Breast epithelium (tissue), 4 donors: ENCODE measurements at regions not wholly inside any gene's neighbourhood (a gene's known extent, or its start where the extent isn't known, plus 50 kb on each side); places are given as distances from the start of the nearest gene placed in this dataset.

Experiments used
- DNase-seq, 2 donors: peaks; one replicate each; pipeline ENCODE4 v3.0.0-alpha.2; 2019; ENCODE audit warnings: low spot score in 2 of 2
- H3K27ac ChIP-seq, 2 donors: fragments of 200-600 bp; sonication (generic) in 1 of 2; one replicate each; pipeline ENCODE4 v1.5.1; 2016 to 2019; ENCODE audit warnings: mild to moderate bottlenecking in 1 of 2
- H3K27me3 ChIP-seq, 2 donors: fragments of 200-600 bp; sonication (generic) in 1 of 2; one replicate each; pipeline versions ENCODE4 v1.5.1 to v1.6.0; 2017 to 2019; ENCODE audit warnings: control low read depth in 1 of 2, mild to moderate bottlenecking in 1 of 2
- H3K36me3 ChIP-seq: fragments of 200-600 bp; one replicate; pipeline ENCODE4 v1.5.1; 2019
- H3K4me1 ChIP-seq, 2 donors: fragments of 200-600 bp; sonication (generic); one replicate each; pipeline ENCODE4 v1.5.1; 2016 to 2019; ENCODE audit warnings: control low read depth in 1 of 2
- H3K4me3 ChIP-seq, 3 donors: fragments of 200-600 bp; sonication (generic); 1 replicate in 2 of 3; 2 replicates in 1 of 3; pipeline ENCODE4 v1.5.1; 2016 to 2019; ENCODE audit warnings: mild to moderate bottlenecking in 3 of 3, moderate library complexity in 2 of 3
- H3K9me3 ChIP-seq, 2 donors: fragments of 200-600 bp; sonication (generic) in 1 of 2; one replicate each; pipeline ENCODE4 v1.5.1; 2016 to 2019; ENCODE audit warnings: control low read depth in 1 of 2
- CTCF ChIP-seq, 3 donors: fragments of 450-650 bp; IDR thresholded peaks; one replicate each; pipeline ENCODE4 v1.5.1; 2016 to 2017; ENCODE audit warnings: antibody characterized with exemption in 3 of 3, mild to moderate bottlenecking in 3 of 3, moderate library complexity in 3 of 3
- POLR2A ChIP-seq: fragments of 450-650 bp; IDR thresholded peaks from one replicate; pipeline ENCODE4 v1.6.1; 2016; ENCODE audit warnings: antibody characterized with exemption, mild to moderate bottlenecking, moderate library complexity
- POLR2AphosphoS5 ChIP-seq, 3 donors: sonication (generic); formaldehyde crosslinking; IDR thresholded peaks; one replicate each; pipeline ENCODE4 v1.6.1; 2017; ENCODE audit warnings: antibody characterized with exemption in 3 of 3
- intact Hi-C: fragments of 100-400 bp; cut with DNase I; formaldehyde crosslinking; loops from one replicate; pipeline ENCODE4 v1.15.1; 2023; ENCODE audit warnings: low total_unique reads

- Histone ChIP-seq H3K36me3 (no peaks in the 10 kb centered on the region), H3K9me3 (no peaks in the 10 kb centered on the region), H3K27ac (no peak overlapping the region), H3K27me3 (peaks cover 0 to 27% of the 10 kb centered on the region in 2 donors), H3K4me1 (no peaks in the 10 kb centered on the region), H3K4me3 (no peak overlapping the region)
- DNase-seq, result no peak
- intact Hi-C loops, result no loop called here
- no peak for TF ChIP-seq POLR2AphosphoS5 (IDR thresholded peaks at IDR 0.05)
- TF ChIP-seq CTCF (IDR thresholded peaks at IDR 0.05), result no peak
- TF ChIP-seq POLR2A, result no peak
Observed at GRCh38 chr15:85897895-85898717, 103.4 kb upstream of the KLHL25 start.

GRCh38 chr15:85899927-85900326 lies 105.2 kb upstream of the KLHL25 start:
- DNase-seq, result no peak
- no peaks in the 10 kb centered on the region for H3K4me1 ChIP-seq
- intact Hi-C loops, result no loop called here
- no peak for TF ChIP-seq CTCF (IDR thresholded peaks at IDR 0.05)
- TF ChIP-seq POLR2AphosphoS5 (IDR thresholded peaks at IDR 0.05), result no peak
- H3K9me3 ChIP-seq, result no peaks in the 10 kb centered on the region
- H3K27me3 ChIP-seq, result peaks cover 0 to 18% of the 10 kb centered on the region in 2 donors
- H3K4me3 ChIP-seq, result no peak overlapping the region
- no peak overlapping the region for H3K27ac ChIP-seq
- no peaks in the 10 kb centered on the region for H3K36me3 ChIP-seq

GRCh38 chr15:85905751-85906450 lies 111.2 kb upstream of the KLHL25 start:
- Histone ChIP-seq H3K4me1 (no peaks in the 10 kb centered on the region), H3K9me3 (no peaks in the 10 kb centered on the region), H3K27me3 (no peaks in the 10 kb centered on the region), H3K36me3 (no peaks in the 10 kb centered on the region), H3K27ac (no peak overlapping the region), H3K4me3 (no peak overlapping the region)
- intact Hi-C loops, result no loop called here
- no peak for DNase-seq
- TF ChIP-seq POLR2AphosphoS5 (IDR thresholded peaks at IDR 0.05) (no peak), POLR2A (no peak), CTCF (IDR thresholded peaks at IDR 0.05) (no peak)

GRCh38 chr15:85906640-85907039 lies 111.9 kb upstream of the KLHL25 start:
- Histone ChIP-seq H3K4me1 (no peaks in the 10 kb centered on the region), H3K27ac (no peak overlapping the region), H3K36me3 (no peaks in the 10 kb centered on the region), H3K9me3 (no peaks in the 10 kb centered on the region), H3K4me3 (no peak overlapping the region), H3K27me3 (no peaks in the 10 kb centered on the region)
- intact Hi-C loops, result no loop called here
- TF ChIP-seq POLR2AphosphoS5 (IDR thresholded peaks at IDR 0.05), result no peak
- TF ChIP-seq CTCF (IDR thresholded peaks at IDR 0.05), result no peak
- TF ChIP-seq POLR2A, result no peak
- no peak for DNase-seq

- Histone ChIP-seq H3K27ac (no peak overlapping the region), H3K9me3 (no peaks in the 10 kb centered on the region), H3K4me3 (no peak overlapping the region), H3K4me1 (no peaks in the 10 kb centered on the region), H3K36me3 (no peaks in the 10 kb centered on the region), H3K27me3 (no peaks in the 10 kb centered on the region)
- intact Hi-C loops, result no loop called here
- TF ChIP-seq POLR2A, result no peak
- no peak for TF ChIP-seq CTCF (IDR thresholded peaks at IDR 0.05)
- no peak for TF ChIP-seq POLR2AphosphoS5 (IDR thresholded peaks at IDR 0.05)
- DNase-seq, result peak; percentile 23 to 54
Observed at GRCh38 chr15:85910834-85911233, 116.1 kb upstream of the KLHL25 start.
